H9 (cell line): ENCODE measurements at regions not wholly inside any gene's neighbourhood (a gene's known extent, or its start where the extent isn't known, plus 50 kb on each side); places are given as distances from the start of the nearest gene placed in this dataset.

Experiments used
- DNase-seq: peaks from one replicate; pipeline ENCODE4 v3.0.0-alpha.2; 2017
- H2AFZ ChIP-seq: one replicate; pipeline ENCODE4 v1.6.1; 2013; ENCODE audit warnings: mild to moderate bottlenecking, low read length, control low read depth, moderate library complexity
- H2AK5ac ChIP-seq: 2 replicates; pipeline ENCODE4 v1.6.1; 2013; ENCODE audit warnings: low read length, control low read depth, mixed read lengths; ENCODE audit not compliant: insufficient read length
- H2BK120ac ChIP-seq: one replicate; pipeline ENCODE4 v1.6.1; 2013; ENCODE audit warnings: low read depth, mild to moderate bottlenecking, low read length, control low read depth, inconsistent platforms; ENCODE audit not compliant: poor library complexity, severe bottlenecking
- H2BK12ac ChIP-seq: 2 replicates; pipeline ENCODE4 v1.6.1; 2013; ENCODE audit warnings: low read length, control low read depth, mixed read lengths, low read depth; ENCODE audit not compliant: insufficient read length
- H2BK15ac ChIP-seq: 2 replicates; pipeline ENCODE4 v1.6.1; 2013; ENCODE audit warnings: low read depth, low read length, control low read depth
- H2BK20ac ChIP-seq: one replicate; pipeline ENCODE4 v1.6.1; 2013; ENCODE audit warnings: low read depth, mild to moderate bottlenecking, low read length, control low read depth, inconsistent platforms; ENCODE audit not compliant: poor library complexity, severe bottlenecking
- H2BK5ac ChIP-seq: 2 replicates; pipeline ENCODE4 v1.6.1; 2013; ENCODE audit warnings: low read length, control low read depth, mixed read lengths; ENCODE audit not compliant: insufficient read length
- H3K14ac ChIP-seq: 2 replicates; pipeline ENCODE4 v1.6.1; 2013; ENCODE audit warnings: low read length, control low read depth; ENCODE audit not compliant: insufficient read depth
- H3K18ac ChIP-seq: 2 replicates; pipeline ENCODE4 v1.6.1; 2013; ENCODE audit warnings: low read depth, mild to moderate bottlenecking, mixed read lengths, low read length, control low read depth; ENCODE audit not compliant: insufficient read length
- H3K23ac ChIP-seq: 2 replicates; pipeline ENCODE4 v1.6.1; 2013; ENCODE audit warnings: low read length, control low read depth, mixed read lengths, low read depth; ENCODE audit not compliant: insufficient read length
- H3K23me2 ChIP-seq: 2 replicates; pipeline ENCODE4 v1.6.1; 2013; ENCODE audit warnings: low read depth, mild to moderate bottlenecking, mixed read lengths, low read length, control low read depth; ENCODE audit not compliant: insufficient read length, poor library complexity, severe bottlenecking
- H3K27ac ChIP-seq: 2 replicates; pipeline ENCODE4 v1.5.1; 2013; ENCODE audit warnings: low read length, control low read depth, mixed read lengths, low read depth; ENCODE audit not compliant: insufficient read length
- H3K27me3 ChIP-seq: 2 replicates; pipeline ENCODE4 v1.6.1; 2013; ENCODE audit warnings: low read length, control low read depth, inconsistent platforms; ENCODE audit not compliant: insufficient read depth
- H3K4ac ChIP-seq: 2 replicates; pipeline ENCODE4 v1.6.1; 2013; ENCODE audit warnings: low read depth, mild to moderate bottlenecking, control low read depth, inconsistent platforms, low read length, moderate library complexity
- H3K4me1 ChIP-seq: 2 replicates; pipeline ENCODE4 v1.6.1; 2013; ENCODE audit warnings: low read length, control low read depth, inconsistent platforms; ENCODE audit not compliant: insufficient read depth
- H3K4me2 ChIP-seq: 2 replicates; pipeline ENCODE4 v1.6.1; 2013; ENCODE audit warnings: low read length, control low read depth, mixed read lengths; ENCODE audit not compliant: insufficient read length, insufficient read depth
- H3K56ac ChIP-seq: 2 replicates; pipeline ENCODE4 v1.6.1; 2013; ENCODE audit warnings: low read depth, mild to moderate bottlenecking, mixed read lengths, low read length, control low read depth; ENCODE audit not compliant: insufficient read length
- H3K79me1 ChIP-seq: 2 replicates; pipeline ENCODE4 v1.6.1; 2013; ENCODE audit warnings: low read depth, mild to moderate bottlenecking, moderate library complexity, low read length, control low read depth, inconsistent platforms; ENCODE audit not compliant: insufficient read depth, poor library complexity, severe bottlenecking
- H3K79me2 ChIP-seq: 2 replicates; pipeline ENCODE4 v1.6.1; 2013; ENCODE audit warnings: low read length, control low read depth, inconsistent platforms; ENCODE audit not compliant: insufficient read depth
- H3K9ac ChIP-seq: 2 replicates; pipeline ENCODE4 v1.6.1; 2013; ENCODE audit warnings: low read length, control low read depth, mixed read lengths; ENCODE audit not compliant: insufficient read length; ENCODE audit errors: extremely low read depth
- H3K9me3 ChIP-seq: one replicate; pipeline ENCODE4 v1.6.1; 2013; ENCODE audit warnings: low read depth, low read length, inconsistent platforms; ENCODE audit not compliant: control insufficient read depth
- H3T11ph ChIP-seq: one replicate; pipeline ENCODE4 v1.6.1; 2013; ENCODE audit warnings: mild to moderate bottlenecking, low read length, control low read depth, inconsistent platforms
- H4K20me1 ChIP-seq: one replicate; pipeline ENCODE4 v1.6.1; 2013; ENCODE audit not compliant: control insufficient read depth, insufficient read length, insufficient read depth
- H4K5ac ChIP-seq: 2 replicates; pipeline ENCODE4 v1.6.1; 2013; ENCODE audit warnings: low read depth, mild to moderate bottlenecking, mixed read lengths, low read length, control low read depth; ENCODE audit not compliant: insufficient read length
- H4K8ac ChIP-seq: replicated peaks from 2 replicates; pipeline ENCODE4 v1.6.1; 2013; ENCODE audit warnings: low read length, control low read depth, mixed read lengths, low read depth; ENCODE audit not compliant: insufficient read length
- H4K91ac ChIP-seq: 2 replicates; pipeline ENCODE4 v1.6.1; 2013; ENCODE audit warnings: low read depth, mild to moderate bottlenecking, moderate library complexity, mixed read lengths, low read length, control low read depth; ENCODE audit not compliant: insufficient read length
- H3K27ac Mint-ChIP-seq, 3 experiments: 2 replicates in 2 of 3; 3 replicates in 1 of 3; pipeline ENCODE4 v1.8.0; 2020 to 2021; ENCODE audit warnings: mixed read lengths in 3 of 3, mild to moderate bottlenecking in 1 of 3, moderate library complexity in 1 of 3
- H3K27me3 Mint-ChIP-seq: 2 replicates; pipeline ENCODE4 v1.8.0; 2021; ENCODE audit warnings: low read depth, mild to moderate bottlenecking, moderate library complexity, mixed read lengths
- H3K36me3 Mint-ChIP-seq, 3 experiments: 2 replicates in 2 of 3; 3 replicates in 1 of 3; pipeline ENCODE4 v1.8.0; 2020 to 2021; ENCODE audit warnings: low read depth in 3 of 3, mixed read lengths in 3 of 3; ENCODE audit not compliant: insufficient read depth in 1 of 3
- H3K4me1 Mint-ChIP-seq, 2 experiments: 2 replicates each; pipeline ENCODE4 v1.8.0; 2020; ENCODE audit warnings: mixed read lengths in 2 of 2
- H3K4me3 Mint-ChIP-seq, 2 experiments: 2 replicates in 1 of 2; 3 replicates in 1 of 2; pipeline ENCODE4 v1.8.0; 2020 to 2021; ENCODE audit warnings: mild to moderate bottlenecking in 2 of 2, mixed read lengths in 2 of 2, moderate library complexity in 1 of 2
- H3K9me3 Mint-ChIP-seq, 2 experiments: 2 replicates in 1 of 2; 3 replicates in 1 of 2; pipeline ENCODE4 v1.8.0; 2020; ENCODE audit warnings: mild to moderate bottlenecking in 2 of 2, mixed read lengths in 2 of 2, moderate library complexity in 1 of 2
- CTCF ChIP-seq: fragments of 200-600 bp; sonication (generic); conservative IDR thresholded peaks from 3 replicates; pipeline ENCODE4 v1.8.0; 2021; ENCODE audit warnings: antibody characterized with exemption, mild to moderate bottlenecking
- WGBS: extraction: QIAGEN DNeasy Blood & Tissue Kit; methylation state at CpG from one replicate; pipeline ENCODE4 v1.1.7; 2013; ENCODE audit warnings: missing lambda C conversion rate, low lambda C conversion rate, mixed read lengths; ENCODE audit not compliant: insufficient read length; ENCODE audit errors: extremely low coverage; 5-methylcytosine and 5-hydroxymethylcytosine counted together

GRCh38 chr5:38113456-38113855, 144.9 kb upstream of the EGFLAM start:
- no peak overlapping the region for H3K14ac ChIP-seq
- H3K4me1 Mint-ChIP-seq = peaks cover 14 to 18% of the 10 kb centered on the region in 2 experiments
- no peak overlapping the region for H4K8ac ChIP-seq
- no peak for DNase-seq
- H3K4ac ChIP-seq = no peak overlapping the region
- no peak overlapping the region for H3K27ac ChIP-seq
- no peak for TF ChIP-seq CTCF
- H3K79me2 ChIP-seq = no peaks in the 10 kb centered on the region
- H3K27me3 ChIP-seq = no peaks in the 10 kb centered on the region; the same call in 1 of the 2 replicates
- no peak overlapping the region for H3K9ac ChIP-seq
- H3K36me3 Mint-ChIP-seq = no peaks in the 10 kb centered on the region
- H4K5ac ChIP-seq = no peak overlapping the region
- no peak overlapping the region for H3T11ph ChIP-seq
- H3K56ac ChIP-seq = no peak overlapping the region
- no peaks in the 10 kb centered on the region for H3K9me3 ChIP-seq
- H2AFZ ChIP-seq = no peak overlapping the region
- no peaks in the 10 kb centered on the region for H3K23me2 ChIP-seq
- H3K27ac Mint-ChIP-seq = no peak overlapping the region
- no peak overlapping the region for H3K4me3 Mint-ChIP-seq
- no peak overlapping the region for H3K23ac ChIP-seq
- no peak overlapping the region for H2BK15ac ChIP-seq
- no peak overlapping the region for H2BK12ac ChIP-seq
- no peaks in the 10 kb centered on the region for H4K20me1 ChIP-seq
- no peaks in the 10 kb centered on the region for H3K79me1 ChIP-seq
- H4K91ac ChIP-seq = no peak overlapping the region
- H2AK5ac ChIP-seq = no peak overlapping the region
- no peaks in the 10 kb centered on the region for H3K27me3 Mint-ChIP-seq
- H3K18ac ChIP-seq = no peak overlapping the region
- H2BK120ac ChIP-seq = no peak overlapping the region
- WGBS = no CpG with 5 or more reads among the region's 5 CpGs
- peaks cover 10% of the 10 kb centered on the region; the same call in 1 of the 2 replicates for H3K4me1 ChIP-seq
- H2BK20ac ChIP-seq = no peak overlapping the region
- no peak overlapping the region for H3K4me2 ChIP-seq
- H3K9me3 Mint-ChIP-seq = no peaks in the 10 kb centered on the region
- no peak overlapping the region for H2BK5ac ChIP-seq
